GM21786 (cell line): ENCODE measurements at regions not wholly inside any gene's neighbourhood (a gene's known extent, or its start where the extent isn't known, plus 50 kb on each side); places are given as distances from the start of the nearest gene placed in this dataset.

Experiments
- ATAC-seq: cut with Tn5 transposase; IDR thresholded peaks from one replicate; pipeline ENCODE4 v1.9.1; 2021; ENCODE audit not compliant: unreplicated experiment

DNA sequence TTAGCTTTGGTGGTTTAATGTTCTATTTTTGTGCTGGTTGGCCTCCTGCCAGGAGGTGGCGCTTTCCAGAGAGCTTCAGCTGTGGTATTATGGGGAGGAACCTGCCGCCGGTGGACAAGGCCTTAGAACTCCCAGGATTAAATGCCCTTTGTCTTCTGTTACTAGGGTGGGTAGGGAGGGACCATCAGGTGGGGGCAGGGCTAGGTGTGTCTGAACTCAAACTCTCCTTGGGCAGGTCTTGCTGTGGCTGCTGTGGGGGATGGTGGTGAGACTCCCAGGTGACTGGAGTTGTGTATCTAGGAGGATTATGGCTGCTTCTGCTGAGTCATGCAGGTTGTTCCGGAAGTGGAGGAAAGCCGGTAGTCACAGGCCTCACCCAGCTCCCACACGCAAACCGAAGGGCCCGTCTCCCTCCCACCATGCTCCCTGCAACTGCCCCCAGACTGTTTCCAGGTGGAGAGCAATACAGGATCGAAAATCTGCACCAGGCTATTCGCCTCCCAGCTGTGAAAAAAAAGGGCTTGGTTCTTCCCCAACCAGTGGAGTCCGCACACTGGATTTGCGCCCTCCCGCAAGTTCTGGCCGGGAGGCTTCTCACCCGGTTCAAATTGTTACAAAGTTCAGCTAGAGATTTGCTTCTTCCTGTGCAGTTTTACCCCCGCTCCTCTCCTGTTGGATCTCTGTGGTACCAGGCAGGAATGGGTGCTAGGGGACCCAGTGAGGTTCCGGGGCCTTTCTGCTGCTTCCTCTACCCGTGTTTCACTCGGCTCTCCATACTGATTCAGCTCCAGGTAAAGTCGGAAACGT is 220.5 kb downstream of the CENPF start:
- ATAC-seq, result no peak

DNA sequence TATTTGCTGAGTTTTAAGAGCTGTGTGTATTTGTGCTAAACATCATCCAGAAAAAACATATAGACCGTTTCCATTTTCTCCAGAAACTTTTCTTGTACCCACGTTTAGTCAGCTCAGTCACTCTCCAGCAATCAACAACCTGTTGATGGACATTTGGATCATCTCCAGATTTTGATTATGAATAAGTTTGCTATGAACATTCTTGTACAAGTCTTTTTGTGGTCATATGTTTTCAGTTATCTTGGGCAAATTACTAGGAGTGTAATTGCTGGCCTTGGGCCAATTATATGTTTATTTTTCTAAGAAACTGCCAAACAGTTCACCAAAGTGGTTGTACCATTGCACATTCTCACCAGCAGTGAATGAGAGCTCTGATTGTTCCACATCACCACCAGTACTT is 221.8 kb downstream of the CENPF start:
- ATAC-seq, result no peak

DNA sequence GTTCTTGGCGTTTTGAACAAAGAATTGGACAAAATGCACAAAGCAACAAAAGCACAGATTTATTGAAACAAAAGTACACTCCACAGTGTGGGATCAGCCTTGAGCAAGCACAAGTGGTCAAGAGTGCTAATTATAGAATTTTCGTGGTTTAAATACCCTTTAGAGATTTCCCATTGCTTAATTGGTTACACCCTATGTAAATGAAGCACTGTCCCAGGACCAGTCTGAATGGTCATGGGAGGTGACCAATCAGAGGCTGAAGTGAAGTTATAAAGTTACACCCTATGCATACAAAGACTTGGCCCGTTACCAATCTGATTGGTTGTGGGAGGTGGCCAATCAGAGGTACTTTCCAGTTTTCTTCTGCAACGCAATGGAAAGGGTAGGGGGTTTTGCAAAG is 223.6 kb downstream of the CENPF start:
- no peak for ATAC-seq

DNA sequence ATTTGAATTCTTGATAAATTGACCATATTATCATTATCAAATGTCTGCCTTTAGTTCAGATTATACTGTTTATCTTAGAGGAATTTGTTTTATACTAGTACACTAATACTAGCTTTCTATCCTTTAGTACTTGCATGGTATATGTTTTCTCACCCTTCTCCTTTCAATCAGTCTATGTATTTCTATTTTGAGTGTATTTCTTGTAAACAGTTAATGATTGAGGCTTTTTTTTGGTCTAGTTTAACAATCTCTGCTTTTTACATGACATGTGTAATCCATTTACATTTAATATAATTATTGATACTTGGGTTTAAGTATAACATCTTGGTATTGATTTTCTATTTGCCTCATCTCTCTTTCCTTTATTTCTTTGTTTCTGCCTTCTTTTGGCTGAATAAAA is 224.9 kb downstream of the CENPF start:
- ATAC-seq, result no peak

DNA sequence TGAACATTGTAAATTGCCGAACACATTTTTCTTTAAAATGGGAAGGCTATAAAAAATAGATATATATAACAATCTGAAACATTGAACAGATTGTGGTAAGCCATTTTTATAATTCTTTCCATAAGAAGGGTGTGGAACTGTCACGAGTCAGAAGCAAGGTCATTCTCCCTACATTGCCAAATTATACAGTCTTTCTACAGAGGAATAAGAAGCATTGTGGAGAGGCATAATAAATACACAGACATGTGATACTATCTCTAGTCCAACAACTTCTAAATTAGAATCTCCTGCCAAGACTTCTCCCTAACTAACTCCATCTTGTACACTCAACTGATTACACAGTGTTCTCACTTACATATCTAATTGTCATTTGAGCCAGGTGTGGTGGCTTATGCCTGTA is 227.9 kb downstream of the CENPF start:
- ATAC-seq, result no peak

DNA sequence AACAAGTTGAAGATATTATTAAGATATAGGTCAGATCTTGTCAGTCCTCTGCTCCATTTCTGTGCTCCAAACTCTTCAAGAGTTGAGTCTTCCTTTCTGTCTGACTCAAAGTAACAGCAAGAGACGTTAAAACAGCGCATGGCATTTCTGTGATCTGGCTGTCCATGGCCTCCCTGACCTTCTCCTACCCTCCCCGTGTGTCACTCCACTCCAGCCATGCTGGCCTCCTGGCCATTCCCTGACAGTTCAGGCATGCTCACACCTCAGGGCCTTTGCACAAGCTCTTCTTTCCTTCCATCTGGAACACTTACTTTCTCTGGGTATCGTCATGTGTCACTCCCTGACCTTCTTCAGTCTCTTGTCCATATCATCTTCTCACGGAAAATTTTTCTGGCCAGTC is 229.0 kb downstream of the CENPF start:
- no peak for ATAC-seq

DNA sequence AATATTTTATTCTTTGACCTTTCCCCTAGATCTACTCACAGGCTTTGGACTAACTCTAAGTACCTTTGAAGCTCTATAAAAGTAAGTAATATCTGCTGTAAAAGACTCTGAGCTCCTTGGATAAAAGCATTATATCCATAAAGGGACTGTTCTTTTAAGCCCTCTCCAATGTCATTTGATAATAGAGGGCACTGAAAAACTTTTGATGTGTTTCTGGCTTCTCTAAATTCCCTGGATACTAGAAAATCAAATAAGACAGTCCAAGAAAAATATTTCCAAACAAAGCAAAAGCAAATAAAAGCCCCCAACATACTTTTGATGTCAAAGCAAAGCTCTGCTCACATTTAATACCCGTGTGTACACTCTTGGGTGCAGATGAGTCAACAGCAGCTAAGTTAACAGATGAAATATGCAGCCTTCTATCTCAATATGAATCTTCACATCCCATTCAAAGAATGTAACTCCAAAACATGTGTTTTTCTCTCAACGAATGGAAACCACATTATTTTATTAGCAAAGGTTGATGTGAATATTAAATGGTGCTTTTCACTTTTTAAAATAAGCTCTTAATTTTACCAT is 230.3 kb downstream of the CENPF start:
- no peak for ATAC-seq

DNA sequence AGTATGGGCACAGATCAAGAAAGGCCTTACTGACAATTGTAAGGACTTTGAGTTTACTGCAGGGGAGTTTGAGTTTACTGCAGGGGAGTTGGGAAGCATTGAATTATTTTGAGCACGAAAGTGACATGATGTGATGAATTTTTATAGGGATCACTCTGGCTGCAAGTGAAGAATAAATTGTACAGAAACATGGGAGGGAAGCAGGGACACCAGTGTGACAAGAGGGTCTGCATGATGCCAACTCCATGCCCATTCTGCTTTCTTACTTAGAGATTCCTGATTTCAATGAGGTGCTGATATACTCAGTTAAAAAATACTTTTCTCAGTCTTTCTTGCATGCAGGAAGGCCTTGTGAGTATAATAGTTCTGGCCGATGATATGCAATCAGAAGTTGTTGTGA is 234.4 kb downstream of the CENPF start:
- no peak for ATAC-seq

DNA sequence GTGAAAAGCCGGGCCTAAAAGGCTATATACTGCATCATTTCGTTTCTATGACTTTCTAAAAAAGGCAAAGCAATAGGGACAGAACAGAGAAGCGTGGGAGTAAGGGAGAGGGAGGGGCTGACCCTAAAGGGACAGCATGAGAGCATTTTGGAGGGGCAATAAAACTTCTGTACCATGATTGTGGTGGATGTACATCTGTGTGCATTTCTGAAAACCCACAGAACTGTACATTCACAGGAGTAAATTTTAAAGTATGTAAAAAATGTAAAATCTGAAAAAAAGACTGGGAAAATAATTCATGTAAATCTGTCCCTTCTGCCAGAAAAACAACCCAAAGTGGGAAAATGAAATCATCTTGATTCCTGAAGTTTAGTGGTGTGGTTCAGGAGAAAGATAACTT is 235.4 kb downstream of the CENPF start:
- no peak for ATAC-seq

DNA sequence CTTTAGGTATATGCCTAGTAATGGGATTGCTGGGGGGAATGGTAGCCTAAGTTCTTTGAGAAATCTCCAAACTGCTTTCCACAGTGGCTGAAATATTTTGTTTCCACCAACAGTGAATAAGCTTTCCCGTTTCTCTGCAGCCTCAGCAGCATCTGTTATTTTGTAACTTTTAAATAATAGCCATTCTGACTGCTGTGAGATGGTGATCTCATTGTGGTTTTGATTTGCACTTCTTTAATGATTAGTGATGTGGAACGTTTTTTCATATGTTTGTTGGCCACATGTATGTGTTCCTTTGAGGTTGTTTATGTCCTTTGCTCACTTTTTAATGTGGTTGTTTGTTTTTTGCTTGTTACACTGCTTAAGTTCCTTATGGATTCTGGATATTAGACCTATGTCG is 237.4 kb downstream of the CENPF start:
- ATAC-seq, result no peak

DNA sequence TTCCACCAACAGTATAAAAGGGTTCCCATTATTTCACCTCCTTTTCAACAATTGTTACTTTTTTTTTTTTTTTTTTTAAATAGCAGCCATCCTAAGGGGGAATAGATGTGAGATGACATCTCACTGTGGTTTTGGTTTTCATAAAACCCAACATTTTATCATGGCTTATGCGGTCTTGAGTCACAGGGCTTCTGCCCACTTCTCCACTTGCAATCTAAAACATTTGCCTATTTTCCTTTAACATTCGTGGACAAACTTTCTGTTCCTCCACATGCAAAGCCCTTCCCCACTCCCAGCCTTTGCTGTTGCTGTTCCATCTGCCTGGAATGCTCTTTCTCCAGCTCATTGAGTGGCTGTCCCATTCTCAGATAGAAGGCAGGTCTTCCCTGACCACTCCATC is 239.7 kb upstream of the KCNK2 start:
- ATAC-seq, result no peak

DNA sequence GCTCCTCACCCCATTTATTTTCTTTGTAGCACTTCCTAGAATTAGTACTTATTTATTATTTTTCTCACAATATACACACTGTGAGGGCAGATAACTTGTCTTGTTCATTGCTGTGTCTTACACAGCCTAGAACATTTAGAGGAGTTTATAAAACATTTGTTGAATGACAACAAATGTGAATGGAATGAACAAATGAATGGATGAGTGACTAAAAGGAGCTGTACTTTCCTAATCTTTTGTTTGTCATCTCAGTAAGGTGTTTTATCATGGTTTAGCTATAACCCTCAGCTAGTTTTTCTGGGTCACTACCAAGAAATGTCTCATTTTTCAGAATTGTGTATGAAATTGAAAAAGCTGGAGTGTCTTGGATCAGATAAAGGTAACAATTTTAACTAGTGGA is 239.3 kb upstream of the KCNK2 start:
- ATAC-seq, result no peak

DNA sequence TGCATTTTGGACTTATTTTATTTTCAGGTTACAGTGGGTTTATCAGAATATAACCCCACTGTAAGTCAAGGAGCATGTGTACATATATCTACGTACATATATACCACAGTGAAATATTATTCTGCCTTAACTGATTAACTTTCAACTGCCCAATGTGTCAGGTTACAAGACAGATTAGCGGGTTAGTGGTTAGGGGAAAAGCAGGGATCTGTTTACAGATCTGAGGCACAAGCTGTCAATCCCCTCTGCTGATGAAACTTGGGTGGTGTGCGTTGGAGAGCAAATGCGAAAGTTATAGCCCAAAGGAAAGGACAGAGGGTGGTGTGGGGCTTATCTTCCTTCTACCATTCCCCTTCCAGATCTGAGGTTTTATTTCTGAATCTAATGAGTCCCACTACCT is 238.2 kb upstream of the KCNK2 start:
- ATAC-seq, result no peak

DNA sequence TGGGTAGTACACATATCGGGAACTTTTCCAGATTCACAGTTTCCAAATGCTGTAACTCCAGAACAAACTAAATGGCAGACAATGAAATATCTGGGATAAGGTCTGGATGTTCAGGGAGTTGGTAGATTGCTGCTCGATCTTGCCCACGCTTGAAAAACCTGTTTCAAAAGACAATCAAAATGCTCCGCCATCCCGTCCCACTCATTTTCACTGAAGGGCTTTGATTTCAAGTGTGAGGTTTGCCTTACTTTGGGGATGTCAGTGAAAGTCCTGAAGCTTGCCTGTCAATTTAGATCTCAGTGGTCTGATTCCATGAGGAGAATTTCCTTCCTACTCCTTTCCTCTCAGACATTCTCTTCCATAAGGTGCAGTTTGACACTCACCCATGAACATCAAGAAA is 236.3 kb upstream of the KCNK2 start:
- ATAC-seq, result no peak

DNA sequence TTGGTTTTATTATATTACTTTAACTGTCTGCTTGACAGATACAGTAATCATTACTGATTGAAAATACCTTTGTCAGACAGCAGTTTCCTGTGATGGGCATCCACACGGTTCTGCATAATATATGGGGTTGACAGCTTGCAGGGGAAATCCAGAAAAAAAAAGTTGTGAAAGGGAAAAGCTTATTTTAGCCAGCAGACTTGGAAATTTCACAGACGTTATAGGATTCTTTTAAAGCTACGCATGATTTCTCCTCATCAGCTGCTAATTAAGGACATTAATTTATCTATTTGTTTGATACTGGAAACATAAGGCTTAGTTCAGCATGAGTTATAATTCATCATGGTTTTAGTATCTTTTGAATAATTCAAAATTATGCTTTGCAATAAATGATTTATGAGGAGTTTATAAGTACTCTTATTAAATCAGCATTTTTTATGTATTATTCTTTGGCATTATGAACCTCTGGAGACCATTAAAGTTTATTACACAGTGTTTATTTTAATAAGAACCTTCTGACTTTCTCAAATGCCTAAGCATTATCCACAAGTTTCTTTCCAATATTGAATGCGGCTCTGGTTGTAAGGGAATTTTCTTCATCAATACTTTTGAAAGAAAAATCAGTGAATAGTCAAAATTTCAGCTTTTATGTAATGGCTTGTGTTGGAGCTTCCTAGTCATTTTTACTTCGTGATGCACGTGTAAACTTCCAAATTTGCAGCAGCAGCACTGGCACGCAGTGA is 235.3 kb upstream of the KCNK2 start:
- no peak for ATAC-seq

DNA sequence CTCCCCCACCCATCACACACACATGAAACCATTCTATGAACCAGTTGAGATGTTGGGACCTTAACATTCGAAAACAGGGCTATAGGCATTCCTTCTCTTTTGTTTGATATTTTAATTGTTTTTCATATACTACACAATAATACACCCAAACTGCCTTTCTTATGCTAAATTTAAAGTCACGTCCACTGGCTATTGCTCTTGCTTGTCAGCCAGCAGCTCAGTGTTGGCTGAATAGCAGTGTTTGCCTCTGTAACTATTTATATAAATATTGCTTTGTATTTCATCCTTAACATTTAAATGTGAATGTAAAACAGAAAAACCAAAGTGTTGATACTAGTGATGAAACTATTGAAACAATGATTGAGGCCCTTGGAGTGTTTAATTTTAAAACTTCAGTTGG is 234.4 kb upstream of the KCNK2 start:
- ATAC-seq, result no peak

DNA sequence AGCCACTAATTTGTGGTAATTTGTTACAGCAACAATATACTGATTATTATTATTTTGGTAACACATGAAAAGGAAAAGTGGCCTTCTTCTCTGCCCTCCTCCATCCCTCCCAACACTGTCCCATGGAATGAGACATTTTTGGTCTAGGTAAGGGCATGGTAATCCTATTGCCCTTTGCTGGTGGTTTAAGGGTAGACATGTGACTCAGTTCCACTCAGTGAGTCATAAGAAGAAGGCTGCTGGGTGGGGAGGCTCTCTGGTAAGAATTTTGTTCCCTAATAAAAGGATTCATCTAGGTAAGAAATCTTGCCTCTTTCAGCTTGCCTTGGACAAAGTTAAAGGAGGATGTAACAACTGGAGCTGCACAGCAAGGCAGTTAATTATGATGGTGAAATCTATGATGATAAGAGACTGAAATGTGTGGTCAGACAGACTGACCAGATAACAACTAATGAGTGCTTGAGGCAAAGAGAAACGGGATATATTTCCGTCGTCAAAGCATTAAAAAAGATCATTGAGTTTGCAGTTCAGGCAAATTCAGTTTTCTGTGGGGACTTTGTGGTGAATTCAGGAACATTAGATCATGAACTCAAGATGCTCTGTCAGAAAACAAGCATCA is 232.0 kb upstream of the KCNK2 start:
- ATAC-seq, result no peak

DNA sequence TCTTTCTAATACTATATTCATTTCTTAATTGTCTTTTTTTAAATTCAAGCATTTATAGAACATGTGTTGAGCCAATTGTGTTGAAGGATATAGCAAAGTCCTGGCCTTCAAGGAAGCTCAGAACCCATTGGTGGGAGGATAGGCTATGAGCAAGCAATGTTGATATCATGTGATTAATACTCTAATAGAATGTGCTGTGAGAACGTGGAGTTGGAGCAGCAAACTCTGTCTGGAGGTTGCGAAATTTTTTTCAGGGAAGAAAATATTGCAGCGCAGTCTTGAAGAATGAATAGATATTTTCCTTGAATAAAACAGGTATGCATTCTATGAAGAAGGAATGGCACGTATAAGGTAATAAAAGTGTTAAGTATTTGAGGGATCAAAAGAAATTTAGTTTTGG is 229.2 kb upstream of the KCNK2 start:
- no peak for ATAC-seq

DNA sequence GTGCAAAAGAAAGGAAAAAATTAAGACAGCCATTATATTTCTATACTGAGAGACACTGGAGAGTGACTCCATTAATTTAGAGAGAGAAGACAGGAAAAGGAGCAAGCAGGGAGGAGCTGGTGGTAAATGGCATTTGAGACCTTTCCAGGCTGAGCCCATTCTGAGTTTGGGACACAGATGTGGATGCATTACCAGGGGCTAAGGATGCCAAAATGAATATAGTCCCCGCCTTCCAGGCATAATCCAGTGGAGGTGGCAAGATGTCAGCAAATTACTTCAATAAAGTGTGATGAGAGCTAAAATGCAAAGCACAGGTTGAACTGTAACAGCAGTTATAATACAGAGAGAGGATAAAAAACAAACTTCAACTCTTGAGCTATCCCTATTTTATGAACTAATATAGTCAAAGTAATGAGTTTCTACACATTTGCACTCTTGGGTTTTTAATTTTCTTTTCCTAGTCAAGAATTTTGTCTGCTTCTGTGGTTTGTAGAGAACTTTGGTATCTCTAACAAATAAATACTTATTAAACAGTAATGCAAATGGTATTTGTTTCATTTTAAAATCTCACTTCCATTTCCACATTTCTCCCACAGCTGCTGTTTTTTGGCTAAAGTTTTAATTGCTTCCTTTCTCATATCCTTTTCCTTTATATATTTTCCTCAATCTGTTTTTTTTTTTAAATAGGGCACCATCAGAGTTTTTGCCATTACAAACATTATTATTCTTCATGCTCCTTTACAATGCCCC is 228.2 kb upstream of the KCNK2 start:
- no peak for ATAC-seq

DNA sequence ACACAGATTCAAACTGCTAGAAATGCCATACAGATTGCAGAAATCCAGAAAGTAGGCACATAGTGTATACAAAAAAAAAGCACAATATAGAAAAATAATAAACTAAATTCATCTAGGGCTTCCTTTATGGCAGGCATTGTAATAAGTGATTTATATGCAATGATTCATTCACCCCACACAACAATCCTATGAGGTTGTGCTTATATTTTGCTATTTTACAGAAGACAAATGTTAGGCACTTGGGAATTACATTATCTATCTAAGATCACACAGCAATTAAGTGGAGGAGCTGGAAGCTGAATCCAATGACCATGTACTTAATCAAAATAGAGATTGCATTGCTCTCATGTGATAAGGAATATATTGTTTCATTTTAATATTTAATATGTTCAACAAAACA is 225.7 kb upstream of the KCNK2 start:
- no peak for ATAC-seq

DNA sequence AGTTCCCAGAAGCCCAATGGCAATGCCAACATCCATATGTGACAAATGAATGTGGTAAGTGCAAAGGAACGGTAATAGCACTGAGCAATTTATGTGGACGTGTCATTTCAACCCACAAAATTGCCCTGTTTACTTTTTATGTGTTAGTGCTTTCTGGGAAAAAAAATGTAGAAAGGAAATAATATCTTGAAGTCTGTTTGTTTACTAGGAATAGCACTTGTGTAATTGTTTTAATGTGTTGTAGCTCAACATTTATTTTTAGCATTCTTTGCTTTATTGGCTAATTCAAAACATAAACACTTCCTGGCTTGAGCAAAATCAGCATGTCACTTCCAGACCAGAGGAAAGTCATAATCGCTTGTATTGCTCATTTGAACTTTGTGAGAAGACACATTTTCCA is 224.8 kb upstream of the KCNK2 start:
- ATAC-seq, result no peak
